DOHH2 (cell line): ENCODE measurements at regions not wholly inside any gene's neighbourhood (a gene's known extent, or its start where the extent isn't known, plus 50 kb on each side); places are given as distances from the start of the nearest gene placed in this dataset.
"Not testable (repeated sequence)": the region's sequence is repeated elsewhere in the genome, so short reads cannot be mapped to it uniquely, and the experiment has no call there.

ENCODE experiments used
- H3F3A ChIP-seq: fragments of 200-600 bp; sonication (generic), shearing (Covaris generic); 2 replicates; pipeline ENCODE4 v1.6.0; 2016; ENCODE audit warnings: antibody characterized with exemption, mild to moderate bottlenecking; ENCODE audit not compliant: control insufficient read depth, insufficient read depth
- H3K27ac ChIP-seq: fragments of 200-600 bp; sonication (generic); 2 replicates; pipeline ENCODE4 v1.5.1; 2014; ENCODE audit warnings: low read depth, mild to moderate bottlenecking, low read length, moderate library complexity
- H3K27me3 ChIP-seq: fragments of 200-600 bp; sonication (generic); 2 replicates; pipeline ENCODE4 v1.6.1; 2014; ENCODE audit warnings: mild to moderate bottlenecking, low read length, mixed read lengths; ENCODE audit not compliant: control insufficient read depth
- H3K36me3 ChIP-seq: fragments of 200-600 bp; sonication (generic); 2 replicates; pipeline ENCODE4 v1.6.1; 2014; ENCODE audit warnings: mild to moderate bottlenecking, low read length, moderate library complexity, mixed read lengths; ENCODE audit not compliant: control insufficient read depth
- H3K4me1 ChIP-seq: fragments of 200-600 bp; sonication (generic); 2 replicates; pipeline ENCODE4 v1.6.1; 2014; ENCODE audit warnings: mild to moderate bottlenecking, low read length, mixed read lengths; ENCODE audit not compliant: control insufficient read depth
- H3K4me2 ChIP-seq: fragments of 200-600 bp; sonication (generic); 2 replicates; pipeline ENCODE4 v1.6.0; 2014; ENCODE audit warnings: mild to moderate bottlenecking, low read length, moderate library complexity
- H3K4me3 ChIP-seq: fragments of 200-600 bp; sonication (generic); 2 replicates; pipeline ENCODE4 v1.5.1; 2014; ENCODE audit warnings: mild to moderate bottlenecking, low read length, mixed read lengths
- H3K79me2 ChIP-seq: fragments of 200-600 bp; sonication (generic); 2 replicates; pipeline ENCODE4 v1.6.1; 2014; ENCODE audit warnings: mild to moderate bottlenecking, low read length, mixed read lengths; ENCODE audit not compliant: control insufficient read depth
- H3K9me2 ChIP-seq: fragments of 200-600 bp; sonication (generic); replicated peaks from 2 replicates; pipeline ENCODE4 v1.6.1; 2014; ENCODE audit warnings: mild to moderate bottlenecking, low read length, mixed read lengths; ENCODE audit not compliant: control insufficient read depth
- H3K9me3 ChIP-seq: fragments of 200-600 bp; sonication (generic); 2 replicates; pipeline ENCODE4 v1.6.1; 2014; ENCODE audit warnings: antibody characterized with exemption, low read length, mixed read lengths; ENCODE audit not compliant: control insufficient read depth, insufficient read depth
- H4K20me1 ChIP-seq: fragments of 200-600 bp; sonication (generic); 2 replicates; pipeline ENCODE4 v1.6.0; 2014; ENCODE audit warnings: low read depth, mild to moderate bottlenecking, antibody characterized with exemption, low read length, moderate library complexity; ENCODE audit not compliant: control insufficient read depth, insufficient read depth
- EZH2phosphoT487 ChIP-seq: fragments of 200-600 bp; sonication (generic); IDR thresholded peaks from 2 replicates; pipeline ENCODE4 v1.6.1; 2017; ENCODE audit warnings: borderline replicate concordance, mild to moderate bottlenecking, antibody characterized with exemption, low read length, moderate library complexity, mixed read lengths
- TF ChIP-seq, protein P1 (sequence below): fragments of 200-600 bp; sonication (generic); IDR thresholded peaks from one replicate; pipeline ENCODE4 v1.5.1; 2014; ENCODE audit warnings: antibody characterized with exemption, mild to moderate bottlenecking, low read depth, low read length; ENCODE audit not compliant: poor library complexity, severe bottlenecking

DNA sequence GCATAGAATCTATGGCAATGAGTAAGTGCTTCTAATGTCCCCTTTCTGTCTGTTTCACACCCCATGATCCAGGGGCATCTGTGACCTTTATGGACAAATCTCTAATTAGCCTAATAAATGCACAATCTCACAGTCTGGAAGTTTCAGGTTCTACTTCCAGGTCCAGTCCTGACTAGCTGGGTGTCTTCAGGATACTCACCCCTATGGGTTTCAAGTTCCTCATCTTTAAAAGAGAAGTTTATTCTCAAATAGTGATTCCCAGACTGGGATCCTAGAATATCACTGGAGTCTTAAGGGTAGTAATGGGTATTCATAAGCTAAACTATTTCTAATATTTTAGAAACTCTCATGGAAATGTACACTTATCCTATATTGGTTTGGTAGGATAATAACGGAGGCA, 77.2 kb upstream of the ABCA1 start:
- no peaks in the 10 kb centered on the region for H3F3A ChIP-seq
- H3K9me2 ChIP-seq, result no peaks in the 10 kb centered on the region
- H3K79me2 ChIP-seq, result no peaks in the 10 kb centered on the region
- peaks cover 7% of the 10 kb centered on the region for H3K4me1 ChIP-seq
- H4K20me1 ChIP-seq, result no peaks in the 10 kb centered on the region
- no peak for TF ChIP-seq EZH2phosphoT487
- no peaks in the 10 kb centered on the region for H3K27me3 ChIP-seq
- H3K4me2 ChIP-seq, result no peak overlapping the region
- H3K27ac ChIP-seq, result no peak overlapping the region
- no peaks in the 10 kb centered on the region for H3K36me3 ChIP-seq
- no peaks in the 10 kb centered on the region for H3K9me3 ChIP-seq
- no peak overlapping the region for H3K4me3 ChIP-seq

DNA sequence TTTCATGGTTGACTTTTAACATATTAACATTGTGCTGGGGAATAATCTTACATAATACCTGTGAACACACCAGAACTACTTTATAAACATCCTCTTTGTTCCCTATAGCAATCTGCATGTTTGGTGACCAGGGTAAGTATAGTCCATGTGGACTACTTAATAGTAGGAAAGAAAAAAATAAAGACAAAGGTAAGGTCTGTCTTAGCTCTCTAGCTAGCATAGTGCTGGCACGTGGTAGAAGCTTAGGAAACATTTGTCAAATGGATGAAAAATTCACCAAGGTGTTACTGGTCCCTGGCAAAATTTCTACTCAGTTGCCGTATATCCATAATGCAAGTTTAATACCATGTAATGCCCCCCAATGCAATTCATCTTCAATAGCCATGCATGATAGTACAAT, 78.6 kb upstream of the ABCA1 start:
- H3K4me1 ChIP-seq, result peaks cover 12% of the 10 kb centered on the region
- H3K4me2 ChIP-seq, result no peak overlapping the region
- no peak overlapping the region for H3K27ac ChIP-seq
- TF ChIP-seq, protein P1, sequence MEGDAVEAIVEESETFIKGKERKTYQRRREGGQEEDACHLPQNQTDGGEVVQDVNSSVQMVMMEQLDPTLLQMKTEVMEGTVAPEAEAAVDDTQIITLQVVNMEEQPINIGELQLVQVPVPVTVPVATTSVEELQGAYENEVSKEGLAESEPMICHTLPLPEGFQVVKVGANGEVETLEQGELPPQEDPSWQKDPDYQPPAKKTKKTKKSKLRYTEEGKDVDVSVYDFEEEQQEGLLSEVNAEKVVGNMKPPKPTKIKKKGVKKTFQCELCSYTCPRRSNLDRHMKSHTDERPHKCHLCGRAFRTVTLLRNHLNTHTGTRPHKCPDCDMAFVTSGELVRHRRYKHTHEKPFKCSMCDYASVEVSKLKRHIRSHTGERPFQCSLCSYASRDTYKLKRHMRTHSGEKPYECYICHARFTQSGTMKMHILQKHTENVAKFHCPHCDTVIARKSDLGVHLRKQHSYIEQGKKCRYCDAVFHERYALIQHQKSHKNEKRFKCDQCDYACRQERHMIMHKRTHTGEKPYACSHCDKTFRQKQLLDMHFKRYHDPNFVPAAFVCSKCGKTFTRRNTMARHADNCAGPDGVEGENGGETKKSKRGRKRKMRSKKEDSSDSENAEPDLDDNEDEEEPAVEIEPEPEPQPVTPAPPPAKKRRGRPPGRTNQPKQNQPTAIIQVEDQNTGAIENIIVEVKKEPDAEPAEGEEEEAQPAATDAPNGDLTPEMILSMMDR, result no peak
- TF ChIP-seq EZH2phosphoT487, result no peak
- H3K27me3 ChIP-seq, result no peaks in the 10 kb centered on the region
- no peaks in the 10 kb centered on the region for H3K9me3 ChIP-seq
- H3K36me3 ChIP-seq, result no peaks in the 10 kb centered on the region
- no peaks in the 10 kb centered on the region for H3K9me2 ChIP-seq
- H3K4me3 ChIP-seq, result no peak overlapping the region
- H4K20me1 ChIP-seq, result no peaks in the 10 kb centered on the region
- no peaks in the 10 kb centered on the region for H3K79me2 ChIP-seq
- H3F3A ChIP-seq, result no peaks in the 10 kb centered on the region

DNA sequence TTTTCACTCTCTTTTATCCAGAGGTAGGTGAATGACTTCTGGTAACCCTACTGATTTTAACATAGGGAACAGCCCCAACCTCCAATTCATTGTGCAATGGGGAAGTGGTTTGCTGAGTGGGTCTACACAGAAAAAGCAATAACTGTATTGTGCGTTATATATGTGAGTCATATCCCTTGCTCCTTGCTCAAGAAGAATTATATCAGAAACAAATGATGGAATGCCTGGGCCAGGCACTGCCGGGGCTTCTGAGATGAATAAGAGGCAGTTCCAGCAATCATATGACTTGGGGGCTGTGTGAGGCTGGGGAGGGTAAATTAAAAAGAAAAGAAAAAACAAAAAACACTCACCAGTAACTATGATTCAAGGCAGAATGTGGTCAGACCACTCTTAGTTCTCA, 79.2 kb upstream of the ABCA1 start:
- Histone ChIP-seq H3F3A (no peaks in the 10 kb centered on the region), H4K20me1 (no peaks in the 10 kb centered on the region), H3K27me3 (no peaks in the 10 kb centered on the region), H3K4me2 (no peak overlapping the region), H3K36me3 (no peaks in the 10 kb centered on the region), H3K4me3 (no peak overlapping the region), H3K9me2 (no peaks in the 10 kb centered on the region), H3K4me1 (peaks cover 12% of the 10 kb centered on the region), H3K79me2 (no peaks in the 10 kb centered on the region), H3K27ac (no peak overlapping the region), H3K9me3 (no peaks in the 10 kb centered on the region)
- TF ChIP-seq, protein P1, result no peak
- no peak for TF ChIP-seq EZH2phosphoT487

DNA sequence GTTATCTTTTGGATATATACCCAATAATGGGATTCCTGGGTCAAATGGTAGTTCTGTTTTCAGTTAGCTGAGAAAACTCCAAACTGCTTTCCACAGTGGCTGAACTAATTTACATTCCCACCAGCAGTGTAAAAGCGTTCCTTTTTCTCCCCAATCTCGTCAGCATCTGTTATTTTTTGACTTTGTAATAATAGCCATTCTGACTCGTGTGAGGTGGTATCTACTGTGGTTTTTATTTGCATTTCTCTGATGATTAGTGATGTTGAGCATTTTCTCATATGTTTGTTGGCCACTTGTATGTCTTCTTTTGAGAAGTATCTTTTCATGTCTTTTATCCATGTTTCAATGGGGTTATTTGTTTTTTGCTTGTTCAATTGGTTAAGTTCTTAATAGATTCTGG, 82.1 kb upstream of the ABCA1 start:
- not testable (repeated sequence) for H3K36me3 ChIP-seq, H3K27me3 ChIP-seq, H3F3A ChIP-seq, H4K20me1 ChIP-seq, H3K9me2 ChIP-seq, H3K4me3 ChIP-seq, H3K79me2 ChIP-seq, H3K27ac ChIP-seq, H3K9me3 ChIP-seq
- Histone ChIP-seq H3K4me1 (peaks cover 12% of the 10 kb centered on the region), H3K4me2 (peak overlapping the region; percentile 47)
